Ascending aorta (tissue), 2 donors: ENCODE measurements at regions not wholly inside any gene's neighbourhood (a gene's known extent, or its start where the extent isn't known, plus 50 kb on each side); places are given as distances from the start of the nearest gene placed in this dataset.

ENCODE experiments used
- DNase-seq, 2 donors: peaks; one replicate each; pipeline ENCODE4 v3.0.0-alpha.2; 2019; ENCODE audit warnings: low spot score in 2 of 2
- H3K27ac ChIP-seq, 2 donors: fragments of 200-600 bp; sonication (generic); one replicate each; pipeline ENCODE4 v1.5.1; 2016 to 2017; ENCODE audit warnings: mild to moderate bottlenecking in 1 of 2
- H3K27me3 ChIP-seq: fragments of 200-600 bp; sonication (generic); one replicate; pipeline ENCODE4 v1.5.1; 2017
- H3K36me3 ChIP-seq, 2 donors: fragments of 200-600 bp; sonication (generic); one replicate each; pipeline ENCODE4 v1.5.1; 2016
- H3K4me1 ChIP-seq, 2 donors: fragments of 200-600 bp; sonication (generic); one replicate each; pipeline ENCODE4 v1.5.1; 2016 to 2017; ENCODE audit warnings: mild to moderate bottlenecking in 1 of 2
- H3K4me3 ChIP-seq, 2 donors: fragments of 200-600 bp; sonication (generic); one replicate each; pipeline ENCODE4 v1.5.1; 2016 to 2017; ENCODE audit warnings: mild to moderate bottlenecking in 1 of 2
- H3K9me3 ChIP-seq, 2 donors: fragments of 200-600 bp; sonication (generic); one replicate each; pipeline ENCODE4 v1.5.1; 2016
- intact Hi-C: fragments of 100-400 bp; cut with DNase I; formaldehyde crosslinking; loops from one replicate; pipeline ENCODE4 v1.15.1; 2023
- TF ChIP-seq, protein P1 (sequence below), 3 experiments: fragments of 200-600 bp in 2 of 3; fragments of 450-650 bp in 1 of 3; sonication (generic) in 2 of 3; IDR thresholded peaks; one replicate each; pipeline ENCODE4 v1.5.1; 2016 to 2019; ENCODE audit warnings: antibody characterized with exemption in 3 of 3, mild to moderate bottlenecking in 1 of 3, moderate library complexity in 1 of 3

DNA sequence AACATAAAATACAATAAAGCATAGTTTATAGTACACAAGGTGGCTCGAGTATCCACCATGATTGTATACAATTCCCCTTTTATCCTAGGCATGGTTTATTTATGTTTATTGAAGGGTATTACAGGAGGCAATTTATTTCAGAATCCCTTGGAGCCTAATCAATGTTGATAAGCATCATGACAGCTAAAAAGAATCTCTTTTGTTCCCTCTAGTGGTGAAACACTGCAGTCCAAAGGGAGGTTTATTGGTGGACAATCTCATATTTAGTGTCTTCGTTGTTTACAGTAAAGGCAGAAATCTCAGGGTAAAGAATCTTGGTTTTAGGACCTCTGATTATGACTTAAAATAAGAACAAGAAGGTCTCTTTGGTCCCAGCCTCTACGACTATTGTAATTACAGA is 1712.5 kb downstream of the C4orf33 start:
- DNase-seq: no peak
- Histone ChIP-seq H3K4me1 (no peaks in the 10 kb centered on the region), H3K27me3 (no peaks in the 10 kb centered on the region), H3K27ac (no peak overlapping the region), H3K36me3 (no peaks in the 10 kb centered on the region), H3K9me3 (peaks cover 0 to 10% of the 10 kb centered on the region in 2 donors), H3K4me3 (no peak overlapping the region)
- TF ChIP-seq, protein P1, sequence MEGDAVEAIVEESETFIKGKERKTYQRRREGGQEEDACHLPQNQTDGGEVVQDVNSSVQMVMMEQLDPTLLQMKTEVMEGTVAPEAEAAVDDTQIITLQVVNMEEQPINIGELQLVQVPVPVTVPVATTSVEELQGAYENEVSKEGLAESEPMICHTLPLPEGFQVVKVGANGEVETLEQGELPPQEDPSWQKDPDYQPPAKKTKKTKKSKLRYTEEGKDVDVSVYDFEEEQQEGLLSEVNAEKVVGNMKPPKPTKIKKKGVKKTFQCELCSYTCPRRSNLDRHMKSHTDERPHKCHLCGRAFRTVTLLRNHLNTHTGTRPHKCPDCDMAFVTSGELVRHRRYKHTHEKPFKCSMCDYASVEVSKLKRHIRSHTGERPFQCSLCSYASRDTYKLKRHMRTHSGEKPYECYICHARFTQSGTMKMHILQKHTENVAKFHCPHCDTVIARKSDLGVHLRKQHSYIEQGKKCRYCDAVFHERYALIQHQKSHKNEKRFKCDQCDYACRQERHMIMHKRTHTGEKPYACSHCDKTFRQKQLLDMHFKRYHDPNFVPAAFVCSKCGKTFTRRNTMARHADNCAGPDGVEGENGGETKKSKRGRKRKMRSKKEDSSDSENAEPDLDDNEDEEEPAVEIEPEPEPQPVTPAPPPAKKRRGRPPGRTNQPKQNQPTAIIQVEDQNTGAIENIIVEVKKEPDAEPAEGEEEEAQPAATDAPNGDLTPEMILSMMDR (IDR thresholded peaks at IDR 0.05): no peak
- intact Hi-C loops: no loop called here

DNA sequence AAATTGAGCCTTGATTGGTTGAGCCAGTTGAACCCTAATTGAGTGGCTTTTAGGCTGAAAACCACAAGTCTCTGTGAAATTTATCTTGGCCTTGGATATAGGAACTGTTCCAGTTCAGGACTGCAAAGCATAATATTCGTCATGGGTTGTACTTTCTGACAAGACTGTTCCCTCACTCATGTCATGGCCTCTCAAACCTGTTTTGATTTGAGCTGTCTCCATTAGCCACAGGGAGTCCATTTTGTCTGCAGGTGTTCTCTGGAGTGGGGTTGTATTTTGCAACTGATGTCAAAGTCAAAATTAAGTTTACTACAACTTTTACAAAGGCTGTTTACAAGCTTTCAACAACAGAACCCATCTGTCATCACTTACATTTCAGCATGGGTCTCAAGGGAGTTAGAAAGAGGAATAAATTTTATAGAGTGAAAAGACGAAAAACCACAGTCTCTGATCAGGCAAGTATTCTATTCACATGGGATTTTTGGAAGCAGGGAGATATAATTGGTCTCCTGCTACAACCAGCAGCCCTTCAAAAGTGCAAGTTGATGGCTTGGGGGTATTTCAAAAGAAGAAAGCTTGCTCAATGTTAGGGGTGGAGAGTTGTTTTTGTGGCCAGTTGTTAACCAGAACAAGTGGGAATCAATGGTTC is 1716.3 kb downstream of the C4orf33 start:
- TF ChIP-seq, protein P1 (IDR thresholded peaks at IDR 0.05): no peak
- DNase-seq: no peak
- intact Hi-C loops: no loop called here
- Histone ChIP-seq H3K36me3 (no peaks in the 10 kb centered on the region), H3K9me3 (no peaks in the 10 kb centered on the region), H3K4me3 (no peak overlapping the region), H3K27me3 (no peaks in the 10 kb centered on the region), H3K27ac (no peak overlapping the region), H3K4me1 (no peaks in the 10 kb centered on the region)

DNA sequence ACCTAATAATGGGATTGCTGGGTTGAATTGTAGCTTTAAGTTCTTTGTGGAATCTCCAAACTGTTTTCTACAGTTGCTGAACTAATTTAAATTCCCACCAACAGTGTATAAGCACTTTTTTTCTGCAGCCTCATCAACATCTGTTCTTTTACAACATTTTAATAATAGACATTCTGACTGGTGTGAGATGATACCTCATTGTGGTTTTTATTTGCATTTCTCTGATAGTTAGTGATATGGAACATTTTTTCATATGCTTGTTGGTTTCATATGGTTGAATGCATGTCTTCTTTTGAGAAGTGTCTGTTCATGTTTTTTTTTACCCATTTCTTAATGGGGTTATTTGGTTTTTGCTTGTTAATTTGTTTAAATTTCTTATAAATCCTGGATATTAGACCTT is 1718.9 kb downstream of the C4orf33 start:
- no peak for DNase-seq
- Histone ChIP-seq H3K27me3 (no peaks in the 10 kb centered on the region), H3K4me3 (no peak overlapping the region), H3K36me3 (no peaks in the 10 kb centered on the region), H3K4me1 (no peaks in the 10 kb centered on the region), H3K27ac (no peak overlapping the region), H3K9me3 (no peaks in the 10 kb centered on the region)
- intact Hi-C loops: no loop called here
- TF ChIP-seq, protein P1 (IDR thresholded peaks at IDR 0.05): no peak

DNA sequence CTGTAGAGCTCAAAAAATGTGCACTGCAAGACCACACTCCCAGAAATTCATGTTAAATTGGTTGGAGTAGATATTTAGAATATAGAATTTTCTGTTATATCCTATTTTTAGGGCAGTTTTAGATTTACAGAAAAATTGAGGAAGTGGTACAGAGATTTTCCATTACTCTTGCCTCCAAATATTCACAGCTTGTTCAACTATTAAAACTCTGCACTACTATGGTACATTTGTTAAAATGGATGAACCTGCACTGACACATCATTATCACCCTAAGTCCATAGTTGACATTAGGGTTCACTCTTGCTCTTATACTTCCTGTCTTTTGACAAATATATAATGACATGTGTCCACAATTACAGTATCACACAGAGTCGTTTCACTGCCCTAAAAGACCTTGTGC is 1724.5 kb downstream of the C4orf33 start:
- H3K4me1 ChIP-seq: no peaks in the 10 kb centered on the region
- intact Hi-C loops: no loop called here
- DNase-seq: no peak

DNA sequence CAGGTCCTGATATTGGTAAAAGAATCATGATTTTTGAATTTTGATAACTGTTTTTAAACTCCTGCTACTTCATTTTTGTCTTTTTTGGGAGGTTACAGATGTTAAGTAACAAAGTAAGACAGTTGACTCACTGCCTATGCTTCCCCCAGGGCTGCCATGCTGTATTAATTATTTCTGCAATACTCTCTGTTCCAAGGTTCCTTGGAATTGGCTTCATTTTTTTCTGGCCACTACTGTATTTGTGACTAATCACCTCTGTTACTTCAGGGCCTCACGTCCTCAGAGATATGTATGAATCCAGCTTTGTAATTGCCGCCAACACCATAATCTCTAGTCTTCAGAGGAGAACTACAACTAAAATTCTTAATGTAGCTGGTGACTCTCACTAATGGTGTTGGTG is 1729.3 kb downstream of the C4orf33 start:
- DNase-seq: no peak

More for the DNA sequence above, 1724.5 kb downstream of the C4orf33 start:
- no peak overlapping the region for H3K4me3 ChIP-seq
- no peaks in the 10 kb centered on the region for H3K36me3 ChIP-seq
- no peak overlapping the region for H3K27ac ChIP-seq
- TF ChIP-seq, protein P1 (IDR thresholded peaks at IDR 0.05): no peak
- no peaks in the 10 kb centered on the region for H3K9me3 ChIP-seq
- H3K27me3 ChIP-seq: no peaks in the 10 kb centered on the region

More for the DNA sequence above, 1729.3 kb downstream of the C4orf33 start:
- Histone ChIP-seq H3K36me3 (no peaks in the 10 kb centered on the region), H3K27ac (no peak overlapping the region), H3K9me3 (no peaks in the 10 kb centered on the region), H3K4me1 (no peaks in the 10 kb centered on the region), H3K4me3 (no peak overlapping the region), H3K27me3 (no peaks in the 10 kb centered on the region)
- intact Hi-C loops: no loop called here
- TF ChIP-seq, protein P1 (IDR thresholded peaks at IDR 0.05): no peak
